H9 (cell line): ENCODE measurements at regions not wholly inside any gene's neighbourhood (a gene's known extent, or its start where the extent isn't known, plus 50 kb on each side); places are given as distances from the start of the nearest gene placed in this dataset.

Experiments
- DNase-seq: peaks from one replicate; pipeline ENCODE4 v3.0.0-alpha.2; 2017
- H2AFZ ChIP-seq: one replicate; pipeline ENCODE4 v1.6.1; 2013; ENCODE audit warnings: mild to moderate bottlenecking, low read length, control low read depth, moderate library complexity
- H2AK5ac ChIP-seq: 2 replicates; pipeline ENCODE4 v1.6.1; 2013; ENCODE audit warnings: low read length, control low read depth, mixed read lengths; ENCODE audit not compliant: insufficient read length
- H2BK120ac ChIP-seq: one replicate; pipeline ENCODE4 v1.6.1; 2013; ENCODE audit warnings: low read depth, mild to moderate bottlenecking, low read length, control low read depth, inconsistent platforms; ENCODE audit not compliant: poor library complexity, severe bottlenecking
- H2BK12ac ChIP-seq: 2 replicates; pipeline ENCODE4 v1.6.1; 2013; ENCODE audit warnings: low read length, control low read depth, mixed read lengths, low read depth; ENCODE audit not compliant: insufficient read length
- H2BK15ac ChIP-seq: 2 replicates; pipeline ENCODE4 v1.6.1; 2013; ENCODE audit warnings: low read depth, low read length, control low read depth
- H2BK20ac ChIP-seq: one replicate; pipeline ENCODE4 v1.6.1; 2013; ENCODE audit warnings: low read depth, mild to moderate bottlenecking, low read length, control low read depth, inconsistent platforms; ENCODE audit not compliant: poor library complexity, severe bottlenecking
- H2BK5ac ChIP-seq: 2 replicates; pipeline ENCODE4 v1.6.1; 2013; ENCODE audit warnings: low read length, control low read depth, mixed read lengths; ENCODE audit not compliant: insufficient read length
- H3K14ac ChIP-seq: 2 replicates; pipeline ENCODE4 v1.6.1; 2013; ENCODE audit warnings: low read length, control low read depth; ENCODE audit not compliant: insufficient read depth
- H3K18ac ChIP-seq: 2 replicates; pipeline ENCODE4 v1.6.1; 2013; ENCODE audit warnings: low read depth, mild to moderate bottlenecking, mixed read lengths, low read length, control low read depth; ENCODE audit not compliant: insufficient read length
- H3K23ac ChIP-seq: 2 replicates; pipeline ENCODE4 v1.6.1; 2013; ENCODE audit warnings: low read length, control low read depth, mixed read lengths, low read depth; ENCODE audit not compliant: insufficient read length
- H3K23me2 ChIP-seq: 2 replicates; pipeline ENCODE4 v1.6.1; 2013; ENCODE audit warnings: low read depth, mild to moderate bottlenecking, mixed read lengths, low read length, control low read depth; ENCODE audit not compliant: insufficient read length, poor library complexity, severe bottlenecking
- H3K27ac ChIP-seq: 2 replicates; pipeline ENCODE4 v1.5.1; 2013; ENCODE audit warnings: low read length, control low read depth, mixed read lengths, low read depth; ENCODE audit not compliant: insufficient read length
- H3K27me3 ChIP-seq: 2 replicates; pipeline ENCODE4 v1.6.1; 2013; ENCODE audit warnings: low read length, control low read depth, inconsistent platforms; ENCODE audit not compliant: insufficient read depth
- H3K4ac ChIP-seq: 2 replicates; pipeline ENCODE4 v1.6.1; 2013; ENCODE audit warnings: low read depth, mild to moderate bottlenecking, control low read depth, inconsistent platforms, low read length, moderate library complexity
- H3K4me1 ChIP-seq: 2 replicates; pipeline ENCODE4 v1.6.1; 2013; ENCODE audit warnings: low read length, control low read depth, inconsistent platforms; ENCODE audit not compliant: insufficient read depth
- H3K4me2 ChIP-seq: 2 replicates; pipeline ENCODE4 v1.6.1; 2013; ENCODE audit warnings: low read length, control low read depth, mixed read lengths; ENCODE audit not compliant: insufficient read length, insufficient read depth
- H3K56ac ChIP-seq: 2 replicates; pipeline ENCODE4 v1.6.1; 2013; ENCODE audit warnings: low read depth, mild to moderate bottlenecking, mixed read lengths, low read length, control low read depth; ENCODE audit not compliant: insufficient read length
- H3K79me1 ChIP-seq: 2 replicates; pipeline ENCODE4 v1.6.1; 2013; ENCODE audit warnings: low read depth, mild to moderate bottlenecking, moderate library complexity, low read length, control low read depth, inconsistent platforms; ENCODE audit not compliant: insufficient read depth, poor library complexity, severe bottlenecking
- H3K79me2 ChIP-seq: 2 replicates; pipeline ENCODE4 v1.6.1; 2013; ENCODE audit warnings: low read length, control low read depth, inconsistent platforms; ENCODE audit not compliant: insufficient read depth
- H3K9ac ChIP-seq: 2 replicates; pipeline ENCODE4 v1.6.1; 2013; ENCODE audit warnings: low read length, control low read depth, mixed read lengths; ENCODE audit not compliant: insufficient read length; ENCODE audit errors: extremely low read depth
- H3K9me3 ChIP-seq: one replicate; pipeline ENCODE4 v1.6.1; 2013; ENCODE audit warnings: low read depth, low read length, inconsistent platforms; ENCODE audit not compliant: control insufficient read depth
- H3T11ph ChIP-seq: one replicate; pipeline ENCODE4 v1.6.1; 2013; ENCODE audit warnings: mild to moderate bottlenecking, low read length, control low read depth, inconsistent platforms
- H4K20me1 ChIP-seq: one replicate; pipeline ENCODE4 v1.6.1; 2013; ENCODE audit not compliant: control insufficient read depth, insufficient read length, insufficient read depth
- H4K5ac ChIP-seq: 2 replicates; pipeline ENCODE4 v1.6.1; 2013; ENCODE audit warnings: low read depth, mild to moderate bottlenecking, mixed read lengths, low read length, control low read depth; ENCODE audit not compliant: insufficient read length
- H4K8ac ChIP-seq: replicated peaks from 2 replicates; pipeline ENCODE4 v1.6.1; 2013; ENCODE audit warnings: low read length, control low read depth, mixed read lengths, low read depth; ENCODE audit not compliant: insufficient read length
- H4K91ac ChIP-seq: 2 replicates; pipeline ENCODE4 v1.6.1; 2013; ENCODE audit warnings: low read depth, mild to moderate bottlenecking, moderate library complexity, mixed read lengths, low read length, control low read depth; ENCODE audit not compliant: insufficient read length
- H3K27ac Mint-ChIP-seq, 3 experiments: 2 replicates in 2 of 3; 3 replicates in 1 of 3; pipeline ENCODE4 v1.8.0; 2020 to 2021; ENCODE audit warnings: mixed read lengths in 3 of 3, mild to moderate bottlenecking in 1 of 3, moderate library complexity in 1 of 3
- H3K27me3 Mint-ChIP-seq: 2 replicates; pipeline ENCODE4 v1.8.0; 2021; ENCODE audit warnings: low read depth, mild to moderate bottlenecking, moderate library complexity, mixed read lengths
- H3K36me3 Mint-ChIP-seq, 3 experiments: 2 replicates in 2 of 3; 3 replicates in 1 of 3; pipeline ENCODE4 v1.8.0; 2020 to 2021; ENCODE audit warnings: low read depth in 3 of 3, mixed read lengths in 3 of 3; ENCODE audit not compliant: insufficient read depth in 1 of 3
- H3K4me1 Mint-ChIP-seq, 2 experiments: 2 replicates each; pipeline ENCODE4 v1.8.0; 2020; ENCODE audit warnings: mixed read lengths in 2 of 2
- H3K4me3 Mint-ChIP-seq, 2 experiments: 2 replicates in 1 of 2; 3 replicates in 1 of 2; pipeline ENCODE4 v1.8.0; 2020 to 2021; ENCODE audit warnings: mild to moderate bottlenecking in 2 of 2, mixed read lengths in 2 of 2, moderate library complexity in 1 of 2
- H3K9me3 Mint-ChIP-seq, 2 experiments: 2 replicates in 1 of 2; 3 replicates in 1 of 2; pipeline ENCODE4 v1.8.0; 2020; ENCODE audit warnings: mild to moderate bottlenecking in 2 of 2, mixed read lengths in 2 of 2, moderate library complexity in 1 of 2
- CTCF ChIP-seq: fragments of 200-600 bp; sonication (generic); conservative IDR thresholded peaks from 3 replicates; pipeline ENCODE4 v1.8.0; 2021; ENCODE audit warnings: antibody characterized with exemption, mild to moderate bottlenecking
- WGBS: extraction: QIAGEN DNeasy Blood & Tissue Kit; methylation state at CpG from one replicate; pipeline ENCODE4 v1.1.7; 2013; ENCODE audit warnings: missing lambda C conversion rate, low lambda C conversion rate, mixed read lengths; ENCODE audit not compliant: insufficient read length; ENCODE audit errors: extremely low coverage; 5-methylcytosine and 5-hydroxymethylcytosine counted together

- no peak overlapping the region for H4K91ac ChIP-seq
- no peak overlapping the region for H3T11ph ChIP-seq
- H3K79me1 ChIP-seq = no peaks in the 10 kb centered on the region
- no peak overlapping the region for H2BK12ac ChIP-seq
- H2AK5ac ChIP-seq = no peak overlapping the region
- no peak overlapping the region for H4K5ac ChIP-seq
- H3K9ac ChIP-seq = no peak overlapping the region
- H4K20me1 ChIP-seq = no peaks in the 10 kb centered on the region
- no peak overlapping the region for H3K56ac ChIP-seq
- H3K18ac ChIP-seq = no peak overlapping the region
- no peaks in the 10 kb centered on the region for H3K9me3 ChIP-seq
- no peak overlapping the region for H3K23ac ChIP-seq
- no peak overlapping the region for H2AFZ ChIP-seq
- peaks cover 2% of the 10 kb centered on the region; the same call in 1 of the 2 replicates for H3K27me3 Mint-ChIP-seq
- H2BK15ac ChIP-seq = no peak overlapping the region
- H3K14ac ChIP-seq = no peak overlapping the region
- no peak overlapping the region for H2BK20ac ChIP-seq
- no peak overlapping the region for H3K4me2 ChIP-seq
- peaks cover 4 to 52% of the 10 kb centered on the region in 2 experiments; a peak in 4 of 5 replicates for H3K9me3 Mint-ChIP-seq
- no peak overlapping the region for H4K8ac ChIP-seq
- no peak overlapping the region for H3K27ac Mint-ChIP-seq
- no peak for DNase-seq
- H3K4me3 Mint-ChIP-seq = no peak overlapping the region
- H3K4me1 Mint-ChIP-seq = no peaks in the 10 kb centered on the region
- H3K79me2 ChIP-seq = no peaks in the 10 kb centered on the region
- no CpG with 5 or more reads among the region's 2 CpGs for WGBS
- no peak for TF ChIP-seq CTCF
- H3K4ac ChIP-seq = no peak overlapping the region
- no peaks in the 10 kb centered on the region for H3K4me1 ChIP-seq
- H3K27me3 ChIP-seq = no peaks in the 10 kb centered on the region
- H3K27ac ChIP-seq = no peak overlapping the region
- no peaks in the 10 kb centered on the region for H3K23me2 ChIP-seq
- peaks cover 0 to 16% (median 4%) of the 10 kb centered on the region in 3 experiments; a peak in 3 of 7 replicates for H3K36me3 Mint-ChIP-seq
- no peak overlapping the region for H2BK5ac ChIP-seq
- no peak overlapping the region for H2BK120ac ChIP-seq
These were observed 368.2 kb upstream of the SMIM30 start for GRCh38 chr7:113486548-113486947.
